ENCODE measurements at regions not wholly inside any gene's neighbourhood (a gene's known extent, or its start where the extent isn't known, plus 50 kb on each side); places are given as distances from the start of the nearest gene placed in this dataset.
"Not testable (repeated sequence)": the region's sequence is repeated elsewhere in the genome, so short reads cannot be mapped to it uniquely, and the experiment has no call there.

- DNase-seq (ENCODE audit: low read depth), result no peak
Observed at GRCh38 chr13:90798381-90798780, 549.1 kb upstream of the MIR17HG start.

- no peak for DNase-seq (ENCODE audit: low read depth)
Observed at GRCh38 chr13:90800082-90800746, 547.3 kb upstream of the MIR17HG start.

GRCh38 chr13:90801621-90802020 is 545.9 kb upstream of the MIR17HG start:
- no peak for DNase-seq (ENCODE audit: low read depth)

GRCh38 chr13:90803210-90803609 is 544.3 kb upstream of the MIR17HG start:
- DNase-seq (ENCODE audit: low read depth), result no peak

- no peak for DNase-seq (ENCODE audit: low read depth)
Observed at GRCh38 chr13:90806016-90806615, 541.4 kb upstream of the MIR17HG start.

GRCh38 chr13:90806892-90807291 is 540.6 kb upstream of the MIR17HG start:
- no peak for DNase-seq (ENCODE audit: low read depth)

GRCh38 chr13:90808838-90809237 is 538.6 kb upstream of the MIR17HG start:
- no peak for DNase-seq (ENCODE audit: low read depth)

GRCh38 chr13:90824032-90824431 is 523.5 kb upstream of the MIR17HG start:
- no peak for DNase-seq (ENCODE audit: low read depth)

GRCh38 chr13:90826688-90827087 is 520.8 kb upstream of the MIR17HG start:
- no peak for DNase-seq (ENCODE audit: low read depth)

GRCh38 chr13:90830782-90831181 is 516.7 kb upstream of the MIR17HG start:
- DNase-seq (ENCODE audit: low read depth), result no peak

- DNase-seq (ENCODE audit: low read depth), result no peak
Observed at GRCh38 chr13:90833951-90834350, 513.5 kb upstream of the MIR17HG start.

- DNase-seq (ENCODE audit: low read depth), result no peak
Observed at GRCh38 chr13:90834700-90835099, 512.8 kb upstream of the MIR17HG start.

GRCh38 chr13:90835826-90836225 is 511.7 kb upstream of the MIR17HG start:
- DNase-seq (ENCODE audit: low read depth), result no peak

GRCh38 chr13:90838317-90838960 is 509.0 kb upstream of the MIR17HG start:
- no peak for DNase-seq (ENCODE audit: low read depth)

GRCh38 chr13:90839061-90839460 is 508.4 kb upstream of the MIR17HG start:
- no peak for DNase-seq (ENCODE audit: low read depth)

GRCh38 chr13:90846936-90847335 is 500.6 kb upstream of the MIR17HG start:
- no peak for DNase-seq (ENCODE audit: low read depth)

GRCh38 chr13:90853666-90854065 is 493.8 kb upstream of the MIR17HG start:
- DNase-seq (ENCODE audit: low read depth), result not testable (repeated sequence)

- DNase-seq (ENCODE audit: low read depth), result no peak
Observed at GRCh38 chr13:90857921-90858320, 489.6 kb upstream of the MIR17HG start.

- no peak for DNase-seq (ENCODE audit: low read depth)
Observed at GRCh38 chr13:90866006-90866405, 481.5 kb upstream of the MIR17HG start.

- DNase-seq (ENCODE audit: low read depth), result peak; percentile 84
Observed at GRCh38 chr13:90867336-90867683, 480.2 kb upstream of the MIR17HG start.

GRCh38 chr13:90868321-90868920 is 479.1 kb upstream of the MIR17HG start:
- peak; percentile 68 for DNase-seq (ENCODE audit: low read depth)

- DNase-seq (ENCODE audit: low read depth), result no peak
Observed at GRCh38 chr13:90869580-90869979, 477.9 kb upstream of the MIR17HG start.

GRCh38 chr13:90872491-90873025 is 474.9 kb upstream of the MIR17HG start:
- no peak for DNase-seq (ENCODE audit: low read depth)

Measured in ELR (cell line).